Bone marrow (tissue), 2 donors: ENCODE measurements at regions not wholly inside any gene's neighbourhood (a gene's known extent, or its start where the extent isn't known, plus 50 kb on each side); places are given as distances from the start of the nearest gene placed in this dataset.

Source experiments
- DNase-seq, 2 donors: peaks; one replicate each; lab custom pipeline; 2025; lab: John Stamatoyannopoulos, UW

DNA sequence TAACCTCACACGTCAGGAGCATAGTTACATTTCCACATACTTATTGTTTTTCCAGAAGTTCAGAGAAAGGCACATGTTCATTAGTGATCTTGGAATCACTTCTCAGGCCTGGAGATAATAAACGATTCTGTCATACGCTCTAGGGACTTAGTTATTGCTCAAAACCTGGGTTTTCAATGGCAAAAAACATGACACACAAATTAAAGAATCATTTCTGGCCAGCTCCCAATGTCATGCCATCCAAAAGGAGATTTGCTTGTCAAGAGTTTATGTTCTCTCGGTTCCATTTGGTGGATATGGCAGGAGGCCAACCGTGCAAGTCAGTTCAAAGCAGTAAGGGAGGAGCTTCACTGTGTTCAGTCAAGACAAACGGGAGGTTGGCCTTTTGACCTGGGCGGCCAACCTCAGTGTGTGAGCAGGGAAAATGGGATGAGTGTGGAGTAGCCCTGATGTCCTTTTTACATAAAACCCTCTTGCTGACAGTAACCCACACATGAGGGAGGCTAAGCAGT lies 123.4 kb downstream of the NXNL2 start:
- DNase-seq = no peak

DNA sequence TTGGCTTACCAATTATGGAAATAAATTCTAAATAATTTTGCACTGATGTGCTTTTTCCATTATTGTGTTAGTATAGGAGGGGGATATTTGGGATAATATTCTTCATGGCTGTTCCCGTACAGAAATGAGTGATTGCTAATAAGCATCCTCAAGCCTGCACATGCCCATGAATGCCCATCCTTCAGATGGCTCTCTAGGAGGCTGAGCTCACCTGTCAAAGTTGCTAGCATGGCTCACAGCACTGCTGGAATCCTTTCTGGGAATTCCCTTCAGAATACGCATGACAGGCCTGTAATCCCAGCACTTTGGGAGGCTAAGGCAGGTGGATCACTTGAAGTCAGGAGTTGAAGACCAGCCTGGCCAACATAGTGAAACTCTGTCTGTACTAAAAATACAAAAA lies 124.1 kb downstream of the NXNL2 start:
- no peak for DNase-seq

GRCh38 chr9:88660611-88661010 lies 125.6 kb downstream of the NXNL2 start:
- DNase-seq = no peak

GRCh38 chr9:88661759-88662158 lies 126.8 kb downstream of the NXNL2 start:
- no peak for DNase-seq

DNA sequence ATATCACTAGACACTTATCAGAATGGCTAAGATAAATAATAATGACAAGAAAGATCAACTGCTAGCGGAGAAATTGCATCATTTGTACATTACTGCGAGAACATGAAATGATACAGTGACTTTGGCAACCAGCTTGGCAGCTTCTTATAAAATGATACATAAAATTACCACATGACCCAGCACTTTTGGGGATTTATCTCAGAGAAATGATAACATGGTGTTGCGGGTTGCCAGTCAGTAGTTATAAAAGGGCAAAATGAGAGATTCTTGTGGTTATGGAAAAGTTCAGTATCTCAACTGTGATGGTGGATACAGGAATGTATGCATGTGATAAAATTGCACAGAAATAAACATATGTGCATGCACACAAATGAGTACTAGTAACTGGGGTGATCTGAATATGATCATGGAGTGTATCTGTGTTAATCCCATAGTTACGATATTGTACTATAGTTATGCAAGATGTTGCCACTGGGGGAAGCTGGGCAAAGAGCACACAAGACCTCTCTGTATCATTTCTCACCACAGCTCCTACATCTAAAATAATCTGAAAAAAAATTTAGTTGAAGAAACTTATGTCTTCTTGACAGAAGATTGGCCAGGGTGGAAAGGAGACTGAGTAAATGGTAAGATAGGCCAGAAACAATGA lies 128.9 kb downstream of the NXNL2 start:
- no peak for DNase-seq

GRCh38 chr9:88664773-88665172 lies 129.8 kb downstream of the NXNL2 start:
- DNase-seq = no peak

DNA sequence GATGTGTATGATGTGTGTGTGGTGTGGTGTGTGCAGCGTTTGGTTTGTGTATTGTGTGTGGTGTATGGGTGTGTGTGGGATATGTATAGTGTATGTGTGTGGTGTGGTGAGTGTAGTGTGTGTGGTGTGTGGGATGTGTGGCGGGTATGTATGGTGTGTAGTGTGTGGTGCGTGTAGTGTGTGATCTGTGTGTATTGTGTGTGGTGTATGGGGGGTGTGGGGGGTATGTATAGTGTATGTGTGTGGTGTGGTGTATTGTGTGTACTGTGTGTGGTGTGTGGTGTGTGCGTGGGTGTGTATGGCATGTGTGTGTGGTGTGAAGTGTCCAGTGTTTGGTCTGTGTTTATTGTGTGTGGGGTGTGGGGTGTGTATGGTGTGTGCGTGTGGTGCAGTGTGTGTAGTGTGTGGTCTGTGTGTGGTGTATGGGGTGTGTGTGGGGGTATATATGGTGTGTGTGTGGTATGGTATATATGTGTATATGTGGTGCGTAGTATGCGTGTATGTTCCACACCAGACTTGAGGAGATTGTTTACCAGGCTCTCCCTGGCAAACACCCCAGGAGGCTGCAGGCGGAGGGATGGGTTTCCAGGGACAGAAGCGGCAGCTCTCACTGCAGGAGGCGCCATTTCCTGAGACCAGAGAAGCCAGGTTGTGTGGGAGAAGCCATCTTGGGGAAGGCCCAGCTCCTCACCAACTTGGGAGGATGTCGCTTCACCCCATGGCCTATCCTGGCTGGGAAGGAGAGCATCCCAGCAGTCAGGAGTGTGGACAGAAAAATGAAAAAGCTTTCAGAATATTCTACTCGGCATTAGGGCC lies 138.1 kb downstream of the NXNL2 start:
- no peak for DNase-seq

DNA sequence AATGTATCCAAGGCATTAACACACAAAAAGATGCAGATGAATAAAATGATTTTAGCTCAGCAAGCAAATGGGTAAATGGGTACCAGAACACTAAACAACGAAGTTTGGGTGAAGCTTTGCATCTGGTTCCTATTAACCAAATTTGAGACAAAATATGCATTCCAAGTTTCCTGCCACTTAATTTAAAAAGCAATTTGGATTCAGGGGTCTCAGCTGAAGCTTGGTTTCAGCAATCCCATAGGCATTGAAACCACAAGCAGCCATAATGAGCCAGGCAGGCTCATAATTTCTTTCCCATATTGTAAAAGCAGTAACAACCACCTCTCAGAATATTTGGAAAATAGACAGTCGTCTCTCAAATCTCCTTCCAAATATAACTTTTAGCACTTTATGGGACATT lies 138.9 kb downstream of the NXNL2 start:
- DNase-seq = no peak

GRCh38 chr9:88676644-88677043 lies 141.7 kb downstream of the NXNL2 start:
- no peak for DNase-seq

DNA sequence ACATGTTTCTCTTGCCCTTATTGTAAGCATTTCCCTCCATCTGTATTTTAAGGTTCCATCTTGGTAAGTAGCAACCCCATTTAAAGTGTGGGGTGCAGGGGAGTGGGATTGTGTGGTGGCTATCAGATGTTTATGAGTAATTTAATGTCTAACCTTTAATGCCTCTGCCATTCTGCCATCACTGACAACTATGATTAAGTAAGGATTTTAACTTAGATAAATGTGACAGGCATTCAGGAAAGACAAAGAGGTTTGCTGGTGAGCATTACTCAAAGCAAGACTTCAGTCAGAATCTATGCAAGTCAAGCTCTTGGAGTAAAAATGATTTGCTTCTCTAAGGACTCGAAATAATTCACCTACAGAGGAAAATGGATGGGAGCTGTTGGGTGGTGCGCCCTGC lies 143.0 kb downstream of the NXNL2 start:
- DNase-seq = no peak

- no peak for DNase-seq
Observed at GRCh38 chr9:88678431-88678830, 143.5 kb downstream of the NXNL2 start.

DNA sequence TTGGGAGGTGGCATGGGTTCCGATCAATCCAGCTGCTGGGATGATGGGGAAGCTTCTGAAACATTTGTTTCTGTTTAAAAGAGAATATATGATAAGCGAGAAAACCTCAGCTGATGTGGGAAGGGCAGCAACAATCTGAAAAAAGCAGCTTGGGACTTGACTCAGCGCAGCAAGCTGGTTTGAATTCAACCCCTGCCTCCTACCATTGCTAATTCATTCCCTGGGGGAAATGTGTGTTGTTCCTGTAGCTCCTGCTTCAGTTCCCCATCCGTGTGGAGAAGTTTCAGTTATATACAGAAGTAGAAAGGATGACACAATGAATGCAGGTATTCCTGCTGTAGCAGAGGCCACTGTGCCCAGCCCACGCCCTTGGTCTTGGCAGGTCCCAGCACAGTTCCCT lies 145.1 kb downstream of the NXNL2 start:
- DNase-seq = no peak

GRCh38 chr9:88680505-88681160 lies 145.7 kb downstream of the NXNL2 start:
- no peak for DNase-seq

- no peak for DNase-seq
Observed at GRCh38 chr9:88681434-88681833, 146.5 kb downstream of the NXNL2 start.

DNA sequence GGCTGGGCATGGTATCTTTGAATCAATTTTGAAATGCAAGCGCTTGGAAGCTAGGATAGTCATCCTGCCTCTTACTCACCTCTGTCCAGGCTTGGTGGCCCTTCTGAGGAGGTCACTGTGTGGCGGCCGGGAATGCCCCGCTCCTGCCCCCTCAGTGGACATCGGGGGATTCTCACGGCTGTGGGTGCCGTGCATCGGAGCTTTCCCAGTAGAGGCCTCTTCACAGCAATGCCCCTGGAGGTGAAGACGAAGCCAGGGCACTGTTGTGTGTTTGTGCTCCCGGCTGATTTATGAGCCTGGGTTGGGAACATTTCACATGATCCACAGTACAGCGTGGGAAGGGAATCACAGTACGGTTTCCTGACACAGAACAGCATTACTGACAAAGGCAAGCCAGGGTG lies 147.5 kb downstream of the NXNL2 start:
- no peak for DNase-seq

- no peak for DNase-seq
Observed at GRCh38 chr9:88684046-88684445, 149.1 kb downstream of the NXNL2 start.

- DNase-seq = no peak
Observed at GRCh38 chr9:88684845-88685244, 149.9 kb downstream of the NXNL2 start.

GRCh38 chr9:88685966-88686365 lies 151.0 kb downstream of the NXNL2 start:
- no peak for DNase-seq

GRCh38 chr9:88689509-88690298 lies 154.7 kb downstream of the NXNL2 start:
- no peak for DNase-seq

- DNase-seq = no peak
Observed at GRCh38 chr9:88690628-88691027, 155.7 kb downstream of the NXNL2 start.

- no peak for DNase-seq
Observed at GRCh38 chr9:88691091-88691490, 156.1 kb downstream of the NXNL2 start.

- no peak for DNase-seq
Observed at GRCh38 chr9:88691811-88692210, 156.8 kb downstream of the NXNL2 start.
